Fibroblast of the conjunctiva (primary cell): ENCODE measurements at regions not wholly inside any gene's neighbourhood (a gene's known extent, or its start where the extent isn't known, plus 50 kb on each side); places are given as distances from the start of the nearest gene placed in this dataset.

Source experiments
- DNase-seq: peaks from one replicate; pipeline ENCODE4 v3.0.0-alpha.2; 2010; ENCODE audit warnings: low read depth

DNA sequence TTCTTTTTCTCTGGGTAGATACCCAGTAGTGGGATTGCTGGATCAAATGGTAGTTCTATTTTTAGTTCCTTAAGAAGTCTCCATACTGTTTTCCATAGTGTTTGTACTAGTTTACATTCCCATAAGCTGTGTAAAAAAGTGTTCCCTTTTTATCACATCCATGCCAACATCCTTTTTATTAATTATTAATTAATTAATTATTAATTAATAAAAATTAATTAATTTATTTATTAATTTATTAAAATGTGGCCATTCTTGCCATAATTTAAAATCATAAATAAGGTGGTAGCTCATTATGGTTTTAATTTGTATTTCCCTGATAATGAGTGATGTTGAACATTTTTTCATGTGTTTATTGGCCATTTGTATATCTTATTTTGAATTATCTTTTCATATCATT is 173.9 kb upstream of the FOXN2 start:
- DNase-seq = no peak

GRCh38 chr2:48144777-48145176 is 169.7 kb upstream of the FOXN2 start:
- DNase-seq = no peak

DNA sequence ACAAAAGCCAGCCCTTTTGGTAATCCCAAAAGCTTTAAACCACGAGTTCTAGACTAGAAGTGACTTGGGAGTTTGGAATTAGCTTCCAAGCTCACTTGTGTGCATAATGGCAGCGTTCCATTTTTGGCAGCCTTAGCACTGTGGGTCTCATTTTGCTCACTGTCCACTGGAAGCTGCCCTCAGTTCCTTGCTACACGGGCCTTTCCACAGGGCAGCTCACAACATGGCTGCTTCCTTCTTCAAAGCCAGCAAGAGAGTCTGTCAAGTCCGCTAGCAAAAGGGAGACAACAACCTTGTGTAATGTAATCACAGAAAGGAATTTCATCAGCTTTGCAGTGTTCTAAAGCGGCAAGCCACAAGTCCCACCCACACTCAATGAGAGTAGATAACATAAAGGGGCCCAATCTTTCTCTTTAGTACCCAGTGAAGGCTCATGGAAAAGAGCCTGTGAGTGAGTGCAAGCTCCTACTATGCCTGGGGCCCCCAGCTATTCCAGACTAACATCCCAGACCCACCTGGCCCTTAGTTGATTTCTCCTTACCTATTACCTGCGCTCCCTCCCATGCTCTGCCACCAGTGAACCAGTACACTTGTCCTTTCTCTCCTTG is 168.5 kb upstream of the FOXN2 start:
- no peak for DNase-seq

DNA sequence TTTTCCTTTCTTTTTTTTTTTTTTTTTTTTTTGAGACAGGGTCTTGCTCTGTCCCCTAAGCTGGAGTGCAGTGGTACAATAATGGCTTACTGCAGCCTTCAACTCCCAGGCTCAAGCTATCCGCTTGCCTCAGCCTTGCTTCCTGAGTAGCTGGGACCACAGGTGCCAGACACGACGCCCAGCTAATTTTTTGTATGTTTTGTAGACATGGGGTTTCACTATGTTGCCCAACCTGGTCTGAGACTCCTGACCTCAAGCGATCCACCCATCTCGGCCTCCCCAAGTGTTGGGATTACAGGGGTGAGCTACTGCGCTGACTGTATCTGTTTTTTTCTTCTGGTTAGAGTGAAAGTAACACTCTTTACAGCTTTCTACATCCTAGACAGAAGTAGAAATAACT is 167.9 kb upstream of the FOXN2 start:
- no peak for DNase-seq

DNA sequence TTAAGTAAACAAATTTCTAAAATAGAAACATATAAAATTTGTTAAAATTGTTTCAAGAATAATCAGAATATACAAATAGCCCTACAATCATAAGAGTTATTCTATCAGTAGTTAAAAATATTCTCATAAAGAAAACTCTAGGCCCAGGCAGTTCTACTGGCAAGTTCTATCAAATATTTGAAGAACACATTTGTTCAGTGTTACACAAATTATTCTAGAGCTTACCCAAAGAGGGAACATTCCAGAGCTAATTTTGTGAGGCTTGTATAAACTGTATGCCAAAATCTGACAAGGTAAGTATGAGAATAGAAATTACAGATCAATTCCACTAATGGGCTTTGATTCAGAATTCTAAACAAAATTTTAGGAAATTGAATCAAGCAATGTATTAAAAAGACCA is 166.8 kb upstream of the FOXN2 start:
- DNase-seq = no peak

DNA sequence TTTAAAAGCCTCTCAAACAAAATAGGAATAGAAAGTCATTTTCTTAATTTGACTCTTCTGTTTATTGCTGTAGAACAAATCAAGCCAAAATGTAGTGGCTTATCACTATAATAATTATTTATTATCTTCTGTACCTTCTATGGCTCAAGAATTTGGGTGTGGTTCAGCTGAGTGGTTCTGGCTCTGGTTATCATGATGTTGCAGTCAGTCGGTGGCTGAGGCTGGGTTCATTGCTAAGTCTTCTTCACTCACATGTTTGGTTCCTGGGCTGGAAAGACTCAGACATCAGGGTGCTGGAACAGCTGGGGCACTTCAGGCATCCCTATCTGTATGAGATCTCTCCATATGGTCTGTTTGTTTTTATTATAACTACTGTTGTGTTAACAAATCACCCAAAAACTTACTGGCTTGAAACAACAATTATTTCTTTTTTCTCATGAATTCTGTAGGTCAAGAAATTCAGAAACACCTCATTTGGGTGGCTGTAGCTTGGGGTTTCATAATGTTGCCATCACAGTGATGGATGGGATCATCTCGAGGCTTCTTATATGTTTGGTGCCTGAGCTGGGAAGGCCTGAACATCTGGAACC is 165.5 kb upstream of the FOXN2 start:
- no peak for DNase-seq

- DNase-seq = no peak
These were observed 157.3 kb upstream of the FOXN2 start for GRCh38 chr2:48157150-48157549.

DNA sequence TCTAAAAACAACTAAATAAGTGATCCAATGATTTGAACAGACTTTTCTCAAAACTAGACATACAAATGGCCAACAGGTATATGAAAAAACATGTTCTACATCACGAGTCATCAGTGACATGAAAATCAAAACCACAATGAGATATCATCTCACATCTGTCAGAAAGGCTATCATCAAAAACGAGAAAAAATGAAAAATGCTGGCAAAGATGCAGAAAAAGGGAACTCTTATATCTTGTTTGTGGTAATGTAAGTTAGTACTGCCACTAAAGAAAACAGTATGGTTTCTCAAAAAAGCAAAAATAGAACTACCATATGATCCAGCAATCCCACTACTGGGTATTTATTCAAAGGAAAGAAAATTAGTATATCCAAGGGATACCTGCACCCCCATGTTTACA is 152.9 kb upstream of the FOXN2 start:
- no peak for DNase-seq

DNA sequence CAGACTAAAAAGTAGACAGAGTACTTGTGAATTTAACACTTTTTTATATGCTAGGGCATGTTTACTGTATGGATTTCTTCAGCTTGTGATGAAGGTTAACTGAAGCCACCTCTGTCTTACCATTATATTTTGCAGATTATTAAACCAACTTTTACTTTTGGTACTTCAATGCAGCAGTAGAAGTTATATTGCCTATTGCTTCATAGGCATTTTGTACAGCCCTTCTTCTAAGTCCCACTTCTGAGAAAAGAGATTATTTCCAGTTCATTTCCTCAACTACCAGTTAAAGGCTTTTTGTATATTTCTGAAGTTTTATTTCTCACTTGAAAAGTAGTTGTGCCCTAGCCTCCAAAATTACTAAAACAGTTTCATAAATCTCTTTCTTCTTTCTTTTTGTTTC is 151.7 kb upstream of the FOXN2 start:
- no peak for DNase-seq

DNA sequence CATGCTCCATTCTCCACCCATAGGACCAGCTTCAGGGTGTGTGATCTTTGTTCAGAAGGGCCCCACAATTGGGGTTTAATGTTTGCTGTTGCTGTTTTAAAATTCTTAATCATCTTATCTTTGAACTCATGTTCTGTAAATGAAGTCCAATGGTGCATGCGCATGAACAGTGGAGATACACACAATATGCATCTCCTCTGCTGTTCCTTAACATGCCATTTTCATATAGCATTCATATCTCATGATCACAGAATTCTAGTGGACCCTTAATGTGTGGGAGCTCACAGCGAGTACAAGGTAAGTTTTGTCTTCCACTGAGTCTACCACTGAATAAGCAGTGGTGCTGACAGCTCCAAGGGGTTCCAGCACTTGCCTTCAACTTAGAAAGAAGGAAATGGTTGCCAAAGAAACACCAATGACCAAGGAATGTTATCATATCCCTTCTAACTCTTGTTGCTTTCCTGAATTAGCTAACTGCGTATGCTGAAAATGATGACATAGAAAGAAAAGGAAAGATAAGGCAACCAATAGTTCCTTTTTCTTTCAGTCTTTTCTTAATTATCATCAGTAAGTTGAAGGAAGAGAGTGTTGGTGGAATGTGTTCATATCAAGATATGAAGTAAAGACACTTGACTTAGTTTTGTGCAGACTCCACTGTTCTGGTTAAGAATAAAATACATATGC is 149.3 kb upstream of the FOXN2 start:
- no peak for DNase-seq

DNA sequence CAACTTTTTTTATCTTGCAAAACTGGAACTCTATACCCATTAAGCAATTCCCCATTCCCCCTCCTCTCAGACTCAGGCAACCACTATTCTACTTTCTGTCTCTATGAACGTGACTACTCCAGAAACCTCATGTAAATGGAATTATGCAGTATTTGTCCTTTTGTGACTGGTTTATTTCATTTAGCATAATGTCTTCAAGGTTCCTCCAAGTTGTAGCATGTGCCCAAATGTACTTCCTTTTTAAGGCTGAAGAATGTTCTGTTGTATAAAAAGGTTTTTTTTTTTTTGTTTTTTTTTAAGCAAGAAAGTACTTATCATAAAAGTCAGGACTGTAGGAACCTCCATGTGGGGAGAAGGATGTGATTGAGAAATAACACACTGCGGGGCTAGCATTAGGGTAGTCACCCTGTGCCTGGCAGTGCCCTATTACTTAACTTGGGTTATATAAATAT is 145.3 kb upstream of the FOXN2 start:
- no peak for DNase-seq

DNA sequence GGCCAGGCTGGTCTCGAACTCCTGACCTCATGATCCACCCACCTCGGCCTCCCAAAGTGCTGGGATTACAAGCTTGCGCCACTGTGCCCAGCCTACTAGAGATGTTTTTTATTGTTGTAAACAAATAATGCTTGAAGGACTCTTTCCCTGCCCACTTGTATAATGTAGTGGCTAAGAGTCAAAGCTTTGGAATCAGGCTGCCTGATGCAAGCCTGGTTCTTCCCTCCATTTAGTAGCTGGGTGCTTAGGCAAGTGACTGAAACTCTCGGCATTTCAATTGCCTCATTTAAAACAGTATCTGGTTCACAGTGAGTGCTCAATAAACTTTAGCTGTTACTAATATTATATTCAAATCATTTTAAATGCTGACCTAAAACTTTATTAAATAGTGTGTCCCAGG is 144.2 kb upstream of the FOXN2 start:
- no peak for DNase-seq

DNA sequence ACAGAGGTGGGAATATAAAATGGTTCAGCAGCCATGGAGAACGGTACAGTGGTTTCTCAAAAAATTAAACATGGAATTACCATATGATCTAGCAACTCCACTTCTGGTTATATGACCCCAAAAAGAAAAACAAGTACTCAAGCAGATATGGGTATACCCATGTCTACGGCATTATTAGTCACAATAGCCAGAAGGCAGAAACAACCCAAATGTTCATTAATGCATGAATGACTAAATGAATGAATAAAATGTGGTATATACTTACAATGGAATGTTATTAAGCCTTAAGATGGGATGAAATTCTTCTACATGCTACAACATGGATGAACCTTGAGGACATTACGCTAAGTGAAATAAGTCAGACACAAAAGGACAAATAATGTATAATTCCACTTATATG is 141.3 kb upstream of the FOXN2 start:
- DNase-seq = no peak

DNA sequence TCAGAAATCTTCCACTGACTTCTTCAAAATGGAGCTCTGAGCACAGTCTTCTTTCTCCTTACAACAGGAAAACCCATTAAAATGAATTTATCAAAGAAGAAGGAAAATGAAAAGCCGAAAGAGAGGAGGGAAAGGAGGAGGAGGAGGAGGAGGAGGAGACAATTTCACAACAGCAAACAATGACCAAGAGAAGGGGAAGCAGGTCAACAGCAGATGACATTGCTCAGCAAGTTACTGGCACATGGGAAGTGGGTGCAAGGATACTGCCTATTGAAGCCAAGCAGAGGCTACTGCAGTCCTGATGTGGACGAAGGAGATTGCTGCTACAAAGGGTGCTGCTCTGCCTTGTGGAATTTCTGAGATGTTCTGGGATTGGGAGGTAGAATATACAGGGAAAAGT is 140.0 kb upstream of the FOXN2 start:
- no peak for DNase-seq

DNA sequence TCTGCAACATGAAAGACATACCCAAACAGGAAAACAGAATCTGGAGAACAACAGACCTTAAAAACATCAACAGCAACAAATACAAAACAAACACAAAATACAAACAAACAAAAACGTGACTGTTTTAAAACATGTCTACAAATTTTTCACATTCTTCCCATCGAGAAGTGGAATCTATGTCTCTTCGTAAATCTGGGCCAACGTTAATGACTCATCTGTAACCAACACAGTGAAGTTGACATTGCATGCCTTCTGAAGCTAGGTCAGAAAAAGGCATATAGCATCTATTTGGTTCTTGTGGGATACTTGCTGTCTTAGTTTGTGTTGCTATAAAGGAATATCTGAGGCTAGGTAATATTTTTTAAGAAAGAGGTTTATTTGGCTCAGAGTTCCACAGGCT is 139.2 kb upstream of the FOXN2 start:
- DNase-seq = no peak

DNA sequence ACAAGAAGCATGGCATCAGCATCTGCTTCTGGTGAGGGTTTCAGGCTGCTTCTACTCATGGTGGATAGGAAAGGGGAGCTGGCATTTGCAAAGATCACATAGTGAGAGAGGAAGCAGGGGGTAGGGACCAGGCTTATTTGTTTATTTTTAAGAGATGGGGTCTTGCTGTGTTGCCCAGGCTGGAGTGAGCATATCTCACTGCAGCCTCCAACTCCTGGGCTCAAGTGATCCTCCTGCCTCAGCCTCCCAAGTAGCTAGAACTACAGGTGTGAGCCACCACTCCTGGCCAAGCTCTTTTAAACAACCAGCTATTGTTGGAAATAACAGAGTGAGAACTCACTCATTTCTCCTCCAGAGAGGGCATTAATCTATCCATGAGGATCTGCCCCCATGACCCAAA is 138.8 kb upstream of the FOXN2 start:
- DNase-seq = no peak

- DNase-seq = no peak
These were observed 137.6 kb upstream of the FOXN2 start for GRCh38 chr2:48176876-48177275.

DNA sequence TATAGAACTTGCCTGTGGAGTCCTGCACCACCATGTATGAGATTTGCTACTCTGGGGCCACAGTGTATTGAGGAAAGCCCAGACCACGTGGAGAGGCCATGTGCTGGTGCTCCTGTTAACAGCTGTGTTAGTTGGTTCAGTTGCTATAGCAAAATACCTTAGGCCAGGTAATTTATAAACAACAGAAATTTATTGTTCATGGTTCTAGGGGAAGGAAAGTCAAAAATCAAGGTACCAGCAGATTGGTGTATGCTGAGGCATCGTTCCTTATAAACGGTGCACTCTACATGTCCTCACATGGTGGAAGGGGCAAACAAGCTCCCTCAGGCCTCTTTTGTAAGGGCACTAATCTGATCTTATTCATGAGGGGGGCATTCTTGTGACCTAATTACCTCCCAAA is 135.9 kb upstream of the FOXN2 start:
- DNase-seq = no peak

DNA sequence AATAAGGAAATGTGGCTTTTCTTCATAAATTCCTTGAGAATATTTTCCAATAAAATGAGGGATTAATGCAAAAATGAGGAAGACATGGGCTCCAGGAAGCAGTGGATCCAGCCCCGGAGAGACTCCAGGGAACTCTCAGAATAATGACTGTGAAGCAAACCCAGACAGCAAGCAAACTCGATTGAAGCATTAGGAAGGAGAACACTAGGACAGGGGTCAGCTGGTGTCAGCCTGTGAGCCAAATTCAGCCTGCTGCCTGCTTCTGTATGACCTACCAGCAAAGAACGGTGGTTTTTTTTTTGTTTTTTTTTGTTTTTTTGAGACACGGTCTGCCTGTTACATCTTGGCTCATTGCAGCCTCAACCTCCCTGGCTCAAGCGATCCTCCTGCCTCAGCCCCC is 133.9 kb upstream of the FOXN2 start:
- DNase-seq = no peak

DNA sequence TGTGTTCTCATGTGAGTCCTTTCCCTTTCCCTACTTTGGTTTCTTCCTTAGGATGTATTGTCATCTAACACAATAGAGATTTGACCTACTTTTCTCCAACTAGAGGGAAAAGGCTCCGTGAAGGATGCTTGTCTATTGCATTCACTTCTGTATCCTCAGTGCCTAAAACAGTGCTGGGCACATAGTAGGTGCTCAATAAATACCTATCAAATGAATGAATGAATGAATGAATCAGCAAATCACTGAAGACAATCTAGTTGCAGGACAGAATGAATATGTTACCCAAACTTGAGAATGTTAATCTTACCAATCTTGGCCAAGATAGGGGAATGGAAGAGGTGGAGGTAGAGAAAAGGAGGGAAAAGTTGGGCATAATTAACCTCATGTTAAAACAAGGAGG is 131.2 kb upstream of the FOXN2 start:
- DNase-seq = no peak

GRCh38 chr2:48183991-48184390 is 130.5 kb upstream of the FOXN2 start:
- DNase-seq = no peak

GRCh38 chr2:48187503-48187902 is 127.0 kb upstream of the FOXN2 start:
- DNase-seq = no peak

DNA sequence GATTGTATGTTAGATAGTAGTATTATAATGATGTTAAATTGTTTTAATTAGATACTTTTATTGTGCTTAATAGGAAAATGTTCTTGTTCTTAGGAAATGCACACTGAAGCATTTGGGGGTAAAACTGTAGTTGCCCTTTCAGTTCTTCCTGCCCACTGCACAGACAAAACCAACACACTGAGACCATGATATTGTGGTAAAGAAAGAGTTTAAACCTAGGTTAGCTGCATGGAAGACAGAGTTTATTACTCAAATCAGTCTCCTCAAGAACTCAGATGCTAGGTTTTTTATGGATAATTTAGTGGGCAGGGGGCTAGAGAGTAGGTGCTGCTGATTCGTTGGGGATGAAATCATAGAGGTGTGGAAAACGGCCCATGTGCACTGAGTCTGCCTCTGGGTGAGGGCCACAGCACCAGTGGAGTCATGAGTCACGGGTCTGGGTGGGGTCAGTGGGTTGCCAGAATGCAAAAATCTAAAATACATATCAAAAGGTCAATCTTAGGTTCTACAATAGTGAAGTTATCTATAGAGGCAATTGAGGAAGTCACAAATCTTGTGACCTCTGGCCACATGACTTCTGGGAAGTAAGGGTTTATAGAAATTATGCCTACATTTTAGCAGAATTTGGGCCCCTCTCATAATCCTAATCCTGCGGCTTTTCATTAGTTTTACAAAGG is 124.8 kb upstream of the FOXN2 start:
- DNase-seq = no peak
